Suprapubic skin (tissue), 4 donors: ENCODE measurements at regions not wholly inside any gene's neighbourhood (a gene's known extent, or its start where the extent isn't known, plus 50 kb on each side); places are given as distances from the start of the nearest gene placed in this dataset.

Experiments
- DNase-seq, 2 donors: peaks; one replicate each; pipeline ENCODE4 v3.0.0-alpha.2; 2019; ENCODE audit warnings: low spot score in 2 of 2
- H3K27ac ChIP-seq: fragments of 200-600 bp; sonication (generic); one replicate; pipeline ENCODE4 v1.5.1; 2019
- H3K27me3 ChIP-seq: fragments of 200-600 bp; sonication (generic); one replicate; pipeline ENCODE4 v1.5.1; 2019
- H3K36me3 ChIP-seq: fragments of 200-600 bp; sonication (generic); one replicate; pipeline ENCODE4 v1.5.1; 2019
- H3K4me1 ChIP-seq: fragments of 200-600 bp; sonication (generic); one replicate; pipeline ENCODE4 v1.5.1; 2019
- H3K4me3 ChIP-seq: fragments of 200-600 bp; sonication (generic); one replicate; pipeline ENCODE4 v1.5.1; 2019; ENCODE audit warnings: mild to moderate bottlenecking
- H3K9me3 ChIP-seq: fragments of 200-600 bp; sonication (generic); one replicate; pipeline ENCODE4 v1.5.1; 2019
- CTCF ChIP-seq, 2 donors: fragments of 200-600 bp in 1 of 2; fragments of 450-650 bp in 1 of 2; sonication (generic) in 1 of 2; IDR thresholded peaks; one replicate each; pipeline ENCODE4 v1.5.1; 2016 to 2019; ENCODE audit warnings: antibody characterized with exemption in 2 of 2, mild to moderate bottlenecking in 1 of 2, moderate library complexity in 1 of 2
- EP300 ChIP-seq: sonication (generic); formaldehyde crosslinking; IDR thresholded peaks from one replicate; pipeline ENCODE4 v1.6.1; 2017; ENCODE audit warnings: antibody characterized with exemption
- POLR2A ChIP-seq, 2 donors: fragments of 450-650 bp; IDR thresholded peaks; one replicate each; pipeline ENCODE4 v1.6.1; 2017; ENCODE audit warnings: antibody characterized with exemption in 2 of 2, mild to moderate bottlenecking in 2 of 2, moderate library complexity in 2 of 2
- POLR2AphosphoS5 ChIP-seq, 3 donors: sonication (generic); formaldehyde crosslinking; IDR thresholded peaks; one replicate each; pipeline ENCODE4 v1.6.1; 2017; ENCODE audit warnings: antibody characterized with exemption in 3 of 3
- WGBS: methylation state at CpG from one replicate; pipeline ENCODE4 v1.1.5; 2018; 5-methylcytosine and 5-hydroxymethylcytosine counted together

GRCh38 chr2:41847744-41848441, 199.9 kb upstream of the PKDCC start:
- H3K4me3 ChIP-seq, result no peak overlapping the region
- H3K27me3 ChIP-seq, result no peaks in the 10 kb centered on the region
- H3K9me3 ChIP-seq, result no peaks in the 10 kb centered on the region
- no peak for TF ChIP-seq CTCF (IDR thresholded peaks at IDR 0.05)
- TF ChIP-seq POLR2A (IDR thresholded peaks at IDR 0.05), result no peak
- peak in 2 of 3 donors; percentile 10 to 72 for TF ChIP-seq POLR2AphosphoS5 (IDR thresholded peaks at IDR 0.05)
- no peak for TF ChIP-seq EP300
- no peaks in the 10 kb centered on the region for H3K36me3 ChIP-seq
- 38% methylated on average over 7 of the region's 7 CpGs for WGBS
- H3K4me1 ChIP-seq, result peaks cover 10% of the 10 kb centered on the region
- DNase-seq, result peak in 1 of 2 donors; percentile 57
- H3K27ac ChIP-seq, result peak overlapping the region; percentile 47

GRCh38 chr2:41851554-41851953, 196.3 kb upstream of the PKDCC start:
- Histone ChIP-seq H3K4me3 (no peak overlapping the region), H3K36me3 (no peaks in the 10 kb centered on the region), H3K9me3 (no peaks in the 10 kb centered on the region), H3K27me3 (no peaks in the 10 kb centered on the region), H3K4me1 (peaks cover 10% of the 10 kb centered on the region), H3K27ac (no peak overlapping the region)
- WGBS, result 73% methylated on average over 5 of the region's 5 CpGs
- TF ChIP-seq EP300 (no peak), POLR2AphosphoS5 (IDR thresholded peaks at IDR 0.05) (no peak), POLR2A (IDR thresholded peaks at IDR 0.05) (no peak), CTCF (IDR thresholded peaks at IDR 0.05) (no peak)
- DNase-seq, result no peak

- Histone ChIP-seq H3K27ac (no peak overlapping the region), H3K27me3 (no peaks in the 10 kb centered on the region), H3K4me1 (no peaks in the 10 kb centered on the region), H3K4me3 (no peak overlapping the region), H3K9me3 (no peaks in the 10 kb centered on the region), H3K36me3 (no peaks in the 10 kb centered on the region)
- 2% methylated on average over 7 of the region's 8 CpGs for WGBS
- no peak for TF ChIP-seq POLR2A (IDR thresholded peaks at IDR 0.05)
- no peak for TF ChIP-seq POLR2AphosphoS5 (IDR thresholded peaks at IDR 0.05)
- TF ChIP-seq CTCF (IDR thresholded peaks at IDR 0.05), result peak; percentile 39 to 57
- TF ChIP-seq EP300, result no peak
- no peak for DNase-seq
These were observed 194.2 kb upstream of the PKDCC start for GRCh38 chr2:41853427-41854191.

GRCh38 chr2:41854227-41854626, 193.6 kb upstream of the PKDCC start:
- H3K27ac ChIP-seq, result no peak overlapping the region
- TF ChIP-seq POLR2A (IDR thresholded peaks at IDR 0.05) (no peak), CTCF (IDR thresholded peaks at IDR 0.05) (no peak), POLR2AphosphoS5 (IDR thresholded peaks at IDR 0.05) (no peak), EP300 (no peak)
- DNase-seq, result no peak
- 76% methylated on average over 4 of the region's 4 CpGs for WGBS
- no peaks in the 10 kb centered on the region for H3K27me3 ChIP-seq
- no peaks in the 10 kb centered on the region for H3K36me3 ChIP-seq
- no peaks in the 10 kb centered on the region for H3K9me3 ChIP-seq
- H3K4me3 ChIP-seq, result no peak overlapping the region
- H3K4me1 ChIP-seq, result no peaks in the 10 kb centered on the region

- 89% methylated on average over 1 of the region's 1 CpG for WGBS
These were observed 190.9 kb upstream of the PKDCC start for GRCh38 chr2:41856946-41857345.

More at GRCh38 chr2:41856946-41857345, 190.9 kb upstream of the PKDCC start:
- H3K4me3 ChIP-seq, result no peak overlapping the region
- H3K27ac ChIP-seq, result no peak overlapping the region
- DNase-seq, result no peak
- no peaks in the 10 kb centered on the region for H3K9me3 ChIP-seq
- H3K36me3 ChIP-seq, result no peaks in the 10 kb centered on the region
- no peak for TF ChIP-seq POLR2AphosphoS5 (IDR thresholded peaks at IDR 0.05)
- TF ChIP-seq POLR2A (IDR thresholded peaks at IDR 0.05), result no peak
- no peak for TF ChIP-seq EP300
- TF ChIP-seq CTCF (IDR thresholded peaks at IDR 0.05), result no peak
- no peaks in the 10 kb centered on the region for H3K4me1 ChIP-seq
- H3K27me3 ChIP-seq, result no peaks in the 10 kb centered on the region
